K562 (cell line): ENCODE measurements at regions not wholly inside any gene's neighbourhood (a gene's known extent, or its start where the extent isn't known, plus 50 kb on each side); places are given as distances from the start of the nearest gene placed in this dataset.

Source experiments
- ATAC-seq: fragments of 200-7000 bp; cut with Tn5 transposase; 3 replicates; pipeline ENCODE4 v1.9.1; 2020; ENCODE audit warnings: moderate library complexity
- BruUV-seq: library from RNA; stranded (reverse); fragments of 400-500 nt; replicated peaks from 2 replicates; lab custom pipeline; 2021; lab: Mats Ljungman, UMichigan
- CTCF ChIA-PET: fragments of 300-600 bp; formaldehyde crosslinking; extraction: SDS; loops from one replicate; lab custom pipeline; 2021; ENCODE audit warnings: low intra/inter-chr PET ratio; lab: Yijun Ruan, JAX
- POLR2A ChIA-PET: fragments of 300-600, 350-650 bp; sonication (Branson Sonifier 250); formaldehyde crosslinking; extraction: SDS; loops from one replicate; lab custom pipeline; 2021; ENCODE audit warnings: antibody characterized with exemption, inconsistent platforms; lab: Yijun Ruan, JAX
- DNase-seq, 4 experiments: peaks; one replicate each; pipeline versions ENCODE4 v3.0.0 to v3.0.0-alpha.2; 2011 to 2018; ENCODE audit warnings: low spot score in 3 of 4, mixed read lengths in 3 of 4; ENCODE audit errors: extremely low read depth in 1 of 4
- FAIRE-seq: peaks from 2 replicates; lab custom pipeline; 2011; peaks lifted over from hg19 to GRCh38; lab: Jason Lieb, UNC
- H2AFZ ChIP-seq: 2 replicates; pipeline ENCODE4 v1.6.0; 2011; ENCODE audit warnings: low read depth, low read length, control low read depth, inconsistent platforms
- H3K27ac ChIP-seq: fragments of 200-600 bp; 3 replicates; pipeline ENCODE4 v1.8.0; 2011; ENCODE audit warnings: low read depth, mild to moderate bottlenecking, control low read depth, inconsistent platforms, low read length, moderate library complexity, mixed read lengths; ENCODE audit errors: extremely low read depth
- H3K27me3 ChIP-seq, 2 experiments: fragments of 300-600 bp in 1 of 2; 2 replicates in 1 of 2; 3 replicates in 1 of 2; pipeline versions ENCODE4 v1.6.0 to v1.8.0; 2011; ENCODE audit warnings: inconsistent platforms in 2 of 2, low read length in 2 of 2, mild to moderate bottlenecking in 1 of 2, mixed read lengths in 1 of 2, moderate library complexity in 1 of 2; ENCODE audit not compliant: control insufficient read depth in 2 of 2, insufficient read depth in 2 of 2
- H3K36me3 ChIP-seq: fragments of 300-600 bp; 3 replicates; pipeline ENCODE4 v1.8.0; 2011; ENCODE audit warnings: mild to moderate bottlenecking, low read length, inconsistent platforms; ENCODE audit not compliant: control insufficient read depth, insufficient read depth
- H3K4me1 ChIP-seq, 2 experiments: fragments of 200-600 bp in 1 of 2; replicated peaks in 1 of 2; 2 replicates in 1 of 2; 3 replicates in 1 of 2; pipeline versions ENCODE4 v1.5.1 to v1.8.0; 2011; ENCODE audit warnings: inconsistent platforms in 2 of 2, low read length in 2 of 2, mild to moderate bottlenecking in 1 of 2, mixed read lengths in 1 of 2, moderate library complexity in 1 of 2; ENCODE audit not compliant: control insufficient read depth in 2 of 2, insufficient read depth in 2 of 2
- H3K4me2 ChIP-seq: 2 replicates; pipeline ENCODE4 v1.6.1; 2011; ENCODE audit warnings: low read length, control low read depth, inconsistent platforms, mixed read lengths; ENCODE audit not compliant: insufficient read depth
- H3K4me3 ChIP-seq: fragments of 200-600 bp; sonication (generic), shearing (Covaris generic); 2 replicates; pipeline ENCODE4 v1.5.1; 2016; ENCODE audit warnings: control low read depth, inconsistent platforms
- H3K79me2 ChIP-seq: fragments of 200-600 bp; 3 replicates; pipeline ENCODE4 v1.8.0; 2011; ENCODE audit warnings: low read length, inconsistent platforms; ENCODE audit not compliant: control insufficient read depth, insufficient read depth
- H3K9ac ChIP-seq, 2 experiments: 2 replicates each; pipeline versions ENCODE4 v1.6.0 to v1.6.1; 2011; ENCODE audit warnings: low read depth in 2 of 2, low read length in 2 of 2, control low read depth in 1 of 2, inconsistent platforms in 1 of 2, mild to moderate bottlenecking in 1 of 2, mixed read lengths in 1 of 2; ENCODE audit not compliant: insufficient read depth in 1 of 2
- H3K9me1 ChIP-seq: one replicate; pipeline ENCODE4 v1.6.0; 2011; ENCODE audit warnings: inconsistent platforms, mild to moderate bottlenecking, low read length, moderate library complexity; ENCODE audit not compliant: control insufficient read depth, insufficient read depth
- H3K9me3 ChIP-seq: replicated peaks from 2 replicates; pipeline ENCODE4 v1.5.1; 2011; ENCODE audit warnings: low read depth, low read length, inconsistent platforms; ENCODE audit not compliant: control insufficient read depth, insufficient read depth
- H4K20me1 ChIP-seq: replicated peaks from 2 replicates; pipeline ENCODE4 v1.6.1; 2011; ENCODE audit warnings: low read length, inconsistent platforms, mixed read lengths; ENCODE audit not compliant: control insufficient read depth, insufficient read depth
- EZH2 ChIP-seq: IDR thresholded peaks from 2 replicates; pipeline ENCODE4 v1.6.1; 2012; ENCODE audit warnings: low read depth, mild to moderate bottlenecking, inconsistent platforms, low read length, borderline replicate concordance
- HCFC1 ChIP-seq: IDR thresholded peaks from 2 replicates; pipeline ENCODE4 v1.6.1; 2012; ENCODE audit warnings: low read depth, low read length, improper control_type of control experiment
- KDM5B ChIP-seq: fragments of 200-600 bp; sonication (generic); IDR thresholded peaks from 2 replicates; pipeline ENCODE4 v1.6.1; 2012; ENCODE audit warnings: low read depth, mild to moderate bottlenecking, moderate library complexity, low read length, control low read depth, inconsistent platforms; ENCODE audit not compliant: insufficient replicate concordance
- MAX ChIP-seq: sonication (generic); formaldehyde crosslinking; IDR thresholded peaks from 2 replicates; pipeline ENCODE4 v1.9.0; 2022; ENCODE audit warnings: mild to moderate bottlenecking, missing genetic modification reagents
- PREB ChIP-seq: sonication (generic); formaldehyde crosslinking; IDR thresholded peaks from 2 replicates; pipeline ENCODE4 v1.8.1; 2023; ENCODE audit warnings: mild to moderate bottlenecking, missing genetic modification reagents
- REST ChIP-seq, 2 experiments: fragments of 450-650 bp; formaldehyde crosslinking in 1 of 2; IDR thresholded peaks; 2 replicates each; pipeline versions ENCODE4 v1.4.0 to v1.6.1; 2014 to 2020; ENCODE audit warnings: mild to moderate bottlenecking in 2 of 2, borderline replicate concordance in 1 of 2, low read depth in 1 of 2
- SMAD1 ChIP-seq: fragments of 150-350 bp; IDR thresholded peaks from 2 replicates; pipeline ENCODE4 v1.6.1; 2014; ENCODE audit warnings: low read length, low read depth; ENCODE audit not compliant: partially characterized antibody
- STAT6 ChIP-seq: sonication (generic); formaldehyde crosslinking; IDR thresholded peaks from 2 replicates; pipeline ENCODE4 v1.8.1; 2023; ENCODE audit warnings: mild to moderate bottlenecking, missing genetic modification reagents
- ZBED1 ChIP-seq: IDR thresholded peaks from 2 replicates; pipeline ENCODE4 v1.6.1; 2014
- WGBS: fragments of 100-300 bp; shearing (Covaris generic); methylation state at CpG from one replicate; pipeline ENCODE4 v1.1.6; 2016; ENCODE audit warnings: low coverage, mixed read lengths; ENCODE audit not compliant: insufficient coverage; ENCODE audit errors: missing lambda C conversion rate; 5-methylcytosine and 5-hydroxymethylcytosine counted together
- in situ Hi-C: fragments of 300-500 bp; cut with MboI; formaldehyde crosslinking; loops from 4 replicates; pipeline ENCODE4 v1.15.0; 2018; ENCODE audit warnings: inconsistent platforms, mixed read lengths
- intact Hi-C: fragments of 100-400 bp; cut with micrococcal nuclease; formaldehyde crosslinking; loops from 2 replicates; pipeline ENCODE4 v1.14.2; 2022

- TF ChIP-seq PREB (CRISPR knock-in tag) (no peak), KDM5B (no peak), EZH2 (no peak), SMAD1 (no peak), HCFC1 (no peak), ZBED1 (no peak)
These were observed 1221.1 kb upstream of the CELF2 start (continued) for GRCh38 chr10:9796564-9796963.

- H3K4me3 ChIP-seq = no peak overlapping the region
- in situ Hi-C loops = no loop called here
- no peaks in the 10 kb centered on the region for H4K20me1 ChIP-seq
- no peaks in the 10 kb centered on the region for H3K9me3 ChIP-seq
- no peaks in the 10 kb centered on the region for H3K36me3 ChIP-seq
- no peak overlapping the region for H3K9ac ChIP-seq
- H3K27me3 ChIP-seq = no peaks in the 10 kb centered on the region
- no peak overlapping the region for H2AFZ ChIP-seq
- intact Hi-C loops = no loop called here
- BruUV-seq = no TSS peak
- no peaks in the 10 kb centered on the region for H3K9me1 ChIP-seq
- FAIRE-seq (no peak), DNase-seq (no peak), ATAC-seq (no peak)
- POLR2A ChIA-PET = no interaction called here
- H3K4me1 ChIP-seq = no peaks in the 10 kb centered on the region
- no peak overlapping the region for H3K4me2 ChIP-seq
- H3K27ac ChIP-seq = no peak overlapping the region
- CTCF ChIA-PET = no interaction called here
- 33% methylated on average over 1 of the region's 1 CpG for WGBS
- H3K79me2 ChIP-seq = no peaks in the 10 kb centered on the region
- TF ChIP-seq MAX (CRISPR knock-in tag) (no peak), STAT6 (CRISPR knock-in tag) (no peak), REST (IDR thresholded peaks at IDR 0.05; ENCODE audit: borderline replicate concordance) (no peak), REST (CRISPR knock-in tag; IDR thresholded peaks at IDR 0.05; ENCODE audit: low read depth) (no peak)
These were observed 1217.7 kb upstream of the CELF2 start for GRCh38 chr10:9800011-9800410.
